Keratinocyte (primary cell): ENCODE measurements at regions not wholly inside any gene's neighbourhood (a gene's known extent, or its start where the extent isn't known, plus 50 kb on each side); places are given as distances from the start of the nearest gene placed in this dataset.

Experiments
- DNase-seq: peaks from one replicate; pipeline ENCODE4 v3.0.0-alpha.2; 2011; ENCODE audit warnings: low read depth, missing footprints, low spot score
- FAIRE-seq: peaks from 2 replicates; lab custom pipeline; 2011; peaks lifted over from hg19 to GRCh38; lab: Jason Lieb, UNC
- H2AFZ ChIP-seq: 2 replicates; pipeline ENCODE4 v1.6.0; 2012; ENCODE audit warnings: low read length, control low read depth, inconsistent platforms; ENCODE audit not compliant: control insufficient read depth
- H3K27ac ChIP-seq: 2 replicates; pipeline ENCODE4 v1.5.1; 2011; ENCODE audit warnings: low read length; ENCODE audit not compliant: control insufficient read depth, insufficient read depth
- H3K27me3 ChIP-seq: 3 replicates; pipeline ENCODE4 v1.6.0; 2011; ENCODE audit warnings: low read length; ENCODE audit not compliant: control insufficient read depth, insufficient read depth; ENCODE audit errors: extremely low read depth
- H3K36me3 ChIP-seq, 2 experiments: 2 replicates in 1 of 2; 3 replicates in 1 of 2; pipeline ENCODE4 v1.5.1; 2011; ENCODE audit warnings: low read length in 2 of 2, mild to moderate bottlenecking in 1 of 2; ENCODE audit not compliant: control insufficient read depth in 2 of 2, insufficient read depth in 2 of 2; ENCODE audit errors: extremely low read depth in 1 of 2
- H3K4me1 ChIP-seq: 3 replicates; pipeline ENCODE4 v1.5.1; 2011; ENCODE audit warnings: low read length; ENCODE audit not compliant: control insufficient read depth, insufficient read depth; ENCODE audit errors: extremely low read depth
- H3K4me2 ChIP-seq: 3 replicates; pipeline ENCODE4 v1.6.0; 2011; ENCODE audit warnings: low read depth, low read length; ENCODE audit not compliant: control insufficient read depth, insufficient read depth; ENCODE audit errors: extremely low read depth
- H3K4me3 ChIP-seq, 3 experiments: fragments of 200-600 bp in 1 of 3; sonication (generic) in 1 of 3; 2 replicates in 2 of 3; 3 replicates in 1 of 3; pipeline ENCODE4 v1.5.1; 2011 to 2016; ENCODE audit warnings: low read length in 3 of 3, mild to moderate bottlenecking in 3 of 3, control low read depth in 2 of 3, inconsistent platforms in 1 of 3, low read depth in 1 of 3, mixed read lengths in 1 of 3, mixed run types in 1 of 3, moderate library complexity in 1 of 3; ENCODE audit not compliant: control insufficient read depth in 2 of 3, insufficient read depth in 2 of 3; ENCODE audit errors: extremely low read depth in 1 of 3
- H3K79me2 ChIP-seq: 2 replicates; pipeline ENCODE4 v1.6.0; 2012; ENCODE audit warnings: low read length; ENCODE audit not compliant: control insufficient read depth, insufficient read depth
- H3K9ac ChIP-seq: 3 replicates; pipeline ENCODE4 v1.6.0; 2011; ENCODE audit warnings: low read length; ENCODE audit not compliant: control insufficient read depth, insufficient read depth; ENCODE audit errors: extremely low read depth
- H3K9me1 ChIP-seq: 3 replicates; pipeline ENCODE4 v1.6.0; 2011; ENCODE audit warnings: low read length; ENCODE audit not compliant: control insufficient read depth, insufficient read depth; ENCODE audit errors: extremely low read depth
- H3K9me3 ChIP-seq: 2 replicates; pipeline ENCODE4 v1.5.1; 2012; ENCODE audit warnings: low read depth, low read length; ENCODE audit not compliant: control insufficient read depth
- H4K20me1 ChIP-seq: 3 replicates; pipeline ENCODE4 v1.6.0; 2011; ENCODE audit warnings: low read length; ENCODE audit not compliant: control insufficient read depth, insufficient read depth; ENCODE audit errors: extremely low read depth
- CTCF ChIP-seq, 3 experiments: IDR thresholded peaks in 1 of 3; conservative IDR thresholded peaks in 1 of 3; optimal IDR thresholded peaks in 1 of 3; 2 replicates in 2 of 3; 3 replicates in 1 of 3; pipeline versions ENCODE3 to v1.5.1; 2011; ENCODE audit warnings: low read length in 3 of 3, mild to moderate bottlenecking in 3 of 3, moderate library complexity in 2 of 3, control low read depth in 1 of 3, inconsistent platforms in 1 of 3; ENCODE audit not compliant: insufficient read depth in 2 of 3; ENCODE audit errors: extremely low read depth in 1 of 3
- EZH2 ChIP-seq: IDR thresholded peaks from one replicate; pipeline ENCODE4 v1.6.1; 2012; ENCODE audit warnings: inconsistent platforms, mild to moderate bottlenecking, low read length, moderate library complexity
- dilution Hi-C: fragments of 300-500 bp; cut with MboI; formaldehyde crosslinking; loops from one replicate; pipeline ENCODE4 v1.7.0; 2020; ENCODE audit warnings: low sequenced_read_pairs; ENCODE audit not compliant: extremely low pct_ligation_motif_present

GRCh38 chr3:59510576-59510975 lies 460.8 kb upstream of the CFAP20DC start:
- Histone ChIP-seq H3K27ac (no peak overlapping the region), H3K4me2 (no peak overlapping the region), H3K9me3 (no peaks in the 10 kb centered on the region), H3K4me1 (no peaks in the 10 kb centered on the region), H4K20me1 (no peaks in the 10 kb centered on the region), H3K36me3 (no peaks in the 10 kb centered on the region), H3K4me3 (no peak overlapping the region), H3K9ac (no peak overlapping the region), H2AFZ (no peak overlapping the region), H3K9me1 (no peaks in the 10 kb centered on the region), H3K79me2 (no peaks in the 10 kb centered on the region), H3K27me3 (no peaks in the 10 kb centered on the region)
- DNase-seq (no peak), FAIRE-seq (no peak)
- TF ChIP-seq CTCF (optimal IDR thresholded peaks at IDR 0.05 in 1 of 3, IDR thresholded peaks at IDR 0.05 in 1 of 3, conservative IDR thresholded peaks at IDR 0.05 in 1 of 3; ENCODE audit: extremely low read depth in 1 of 3, insufficient read depth in 2 of 3, low read length in 3 of 3) (no peak), EZH2 (no peak)
- dilution Hi-C loops: no loop called here

- TF ChIP-seq EZH2: no peak
- TF ChIP-seq CTCF (optimal IDR thresholded peaks at IDR 0.05 in 1 of 3, IDR thresholded peaks at IDR 0.05 in 1 of 3, conservative IDR thresholded peaks at IDR 0.05 in 1 of 3; ENCODE audit: extremely low read depth in 1 of 3, insufficient read depth in 2 of 3, low read length in 3 of 3): no peak
- no peak for DNase-seq
- Histone ChIP-seq H3K9me1 (no peaks in the 10 kb centered on the region), H3K4me3 (no peak overlapping the region), H3K9me3 (no peaks in the 10 kb centered on the region), H3K27ac (no peak overlapping the region), H3K79me2 (no peaks in the 10 kb centered on the region), H3K4me2 (no peak overlapping the region), H3K36me3 (no peaks in the 10 kb centered on the region), H3K4me1 (no peaks in the 10 kb centered on the region), H3K27me3 (no peaks in the 10 kb centered on the region), H4K20me1 (no peaks in the 10 kb centered on the region), H2AFZ (no peak overlapping the region), H3K9ac (no peak overlapping the region)
- dilution Hi-C loops: no loop called here
- no peak for FAIRE-seq
These were observed 458.4 kb upstream of the CFAP20DC start for GRCh38 chr3:59508273-59508672.
